A549 (cell line): ENCODE measurements at regions not wholly inside any gene's neighbourhood (a gene's known extent, or its start where the extent isn't known, plus 50 kb on each side); places are given as distances from the start of the nearest gene placed in this dataset.

Experiments
- CHD2 ChIP-seq: fragments of 150-350 bp; IDR thresholded peaks from 2 replicates; pipeline ENCODE4 v1.6.1; 2014; ENCODE audit warnings: low read length; ENCODE audit not compliant: partially characterized antibody
- ELK1 ChIP-seq: fragments of 150-350 bp; IDR thresholded peaks from 2 replicates; pipeline ENCODE4 v1.6.1; 2014; ENCODE audit warnings: low read depth, mild to moderate bottlenecking, low read length
- MYC ChIP-seq: IDR thresholded peaks from 2 replicates; pipeline ENCODE4 v1.6.1; 2012; ENCODE audit warnings: mild to moderate bottlenecking, inconsistent platforms, low read length, improper control_type of control experiment, borderline replicate concordance
- POLR2A ChIP-seq: IDR thresholded peaks from 2 replicates; pipeline ENCODE4 v1.6.1; 2012; ENCODE audit warnings: mild to moderate bottlenecking, low read length
- REST ChIP-seq: fragments of 200-600 bp; sonication (generic); IDR thresholded peaks from 2 replicates; pipeline ENCODE4 v1.6.1; 2016; ENCODE audit warnings: antibody characterized with exemption, mild to moderate bottlenecking, moderate library complexity
- USF2 ChIP-seq: fragments of 450-650 bp; IDR thresholded peaks from 2 replicates; pipeline ENCODE4 v1.6.1; 2014; ENCODE audit warnings: antibody characterized with exemption
- TF ChIP-seq, protein P1 (sequence below): fragments of >200 bp; sonication (Bioruptor Twin); formaldehyde crosslinking; IDR thresholded peaks from 3 replicates; pipeline ENCODE4 v1.5.1; 2016

- TF ChIP-seq ELK1 (no peak), POLR2A (no peak), USF2 (no peak), REST (no peak), MYC (no peak), CHD2 (no peak)
- TF ChIP-seq, protein P1, sequence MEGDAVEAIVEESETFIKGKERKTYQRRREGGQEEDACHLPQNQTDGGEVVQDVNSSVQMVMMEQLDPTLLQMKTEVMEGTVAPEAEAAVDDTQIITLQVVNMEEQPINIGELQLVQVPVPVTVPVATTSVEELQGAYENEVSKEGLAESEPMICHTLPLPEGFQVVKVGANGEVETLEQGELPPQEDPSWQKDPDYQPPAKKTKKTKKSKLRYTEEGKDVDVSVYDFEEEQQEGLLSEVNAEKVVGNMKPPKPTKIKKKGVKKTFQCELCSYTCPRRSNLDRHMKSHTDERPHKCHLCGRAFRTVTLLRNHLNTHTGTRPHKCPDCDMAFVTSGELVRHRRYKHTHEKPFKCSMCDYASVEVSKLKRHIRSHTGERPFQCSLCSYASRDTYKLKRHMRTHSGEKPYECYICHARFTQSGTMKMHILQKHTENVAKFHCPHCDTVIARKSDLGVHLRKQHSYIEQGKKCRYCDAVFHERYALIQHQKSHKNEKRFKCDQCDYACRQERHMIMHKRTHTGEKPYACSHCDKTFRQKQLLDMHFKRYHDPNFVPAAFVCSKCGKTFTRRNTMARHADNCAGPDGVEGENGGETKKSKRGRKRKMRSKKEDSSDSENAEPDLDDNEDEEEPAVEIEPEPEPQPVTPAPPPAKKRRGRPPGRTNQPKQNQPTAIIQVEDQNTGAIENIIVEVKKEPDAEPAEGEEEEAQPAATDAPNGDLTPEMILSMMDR, result no peak
These were observed 275.5 kb upstream of the TMEM132C start for GRCh38 chr12:127991485-127991884.
